Tibial nerve (tissue), 4 donors: ENCODE measurements at regions not wholly inside any gene's neighbourhood (a gene's known extent, or its start where the extent isn't known, plus 50 kb on each side); places are given as distances from the start of the nearest gene placed in this dataset.

Experiments
- EP300 ChIP-seq, 2 donors: sonication (generic); formaldehyde crosslinking; IDR thresholded peaks; one replicate each; pipeline ENCODE4 v1.6.1; 2017; ENCODE audit warnings: antibody characterized with exemption in 2 of 2, mild to moderate bottlenecking in 1 of 2
- POLR2A ChIP-seq, 2 donors: fragments of 450-650 bp; IDR thresholded peaks; one replicate each; pipeline ENCODE4 v1.6.1; 2017; ENCODE audit warnings: antibody characterized with exemption in 2 of 2, mild to moderate bottlenecking in 2 of 2, moderate library complexity in 2 of 2
- TF ChIP-seq, protein P1 (sequence below), 5 experiments: fragments of 200-600 bp in 3 of 5; fragments of 450-650 bp in 2 of 5; sonication (generic) in 3 of 5; IDR thresholded peaks; one replicate each; pipeline ENCODE4 v1.5.1; 2016 to 2019; ENCODE audit warnings: antibody characterized with exemption in 5 of 5, mild to moderate bottlenecking in 3 of 5, moderate library complexity in 2 of 5

GRCh38 chr11:24247846-24248245 lies 249.0 kb upstream of the LUZP2 start:
- TF ChIP-seq, protein P1, sequence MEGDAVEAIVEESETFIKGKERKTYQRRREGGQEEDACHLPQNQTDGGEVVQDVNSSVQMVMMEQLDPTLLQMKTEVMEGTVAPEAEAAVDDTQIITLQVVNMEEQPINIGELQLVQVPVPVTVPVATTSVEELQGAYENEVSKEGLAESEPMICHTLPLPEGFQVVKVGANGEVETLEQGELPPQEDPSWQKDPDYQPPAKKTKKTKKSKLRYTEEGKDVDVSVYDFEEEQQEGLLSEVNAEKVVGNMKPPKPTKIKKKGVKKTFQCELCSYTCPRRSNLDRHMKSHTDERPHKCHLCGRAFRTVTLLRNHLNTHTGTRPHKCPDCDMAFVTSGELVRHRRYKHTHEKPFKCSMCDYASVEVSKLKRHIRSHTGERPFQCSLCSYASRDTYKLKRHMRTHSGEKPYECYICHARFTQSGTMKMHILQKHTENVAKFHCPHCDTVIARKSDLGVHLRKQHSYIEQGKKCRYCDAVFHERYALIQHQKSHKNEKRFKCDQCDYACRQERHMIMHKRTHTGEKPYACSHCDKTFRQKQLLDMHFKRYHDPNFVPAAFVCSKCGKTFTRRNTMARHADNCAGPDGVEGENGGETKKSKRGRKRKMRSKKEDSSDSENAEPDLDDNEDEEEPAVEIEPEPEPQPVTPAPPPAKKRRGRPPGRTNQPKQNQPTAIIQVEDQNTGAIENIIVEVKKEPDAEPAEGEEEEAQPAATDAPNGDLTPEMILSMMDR (IDR thresholded peaks at IDR 0.05) = no peak
- TF ChIP-seq POLR2A (IDR thresholded peaks at IDR 0.05) (no peak), EP300 (IDR thresholded peaks at IDR 0.05) (no peak)
